ENCODE measurements at regions not wholly inside any gene's neighbourhood (a gene's known extent, or its start where the extent isn't known, plus 50 kb on each side); places are given as distances from the start of the nearest gene placed in this dataset.

DNA sequence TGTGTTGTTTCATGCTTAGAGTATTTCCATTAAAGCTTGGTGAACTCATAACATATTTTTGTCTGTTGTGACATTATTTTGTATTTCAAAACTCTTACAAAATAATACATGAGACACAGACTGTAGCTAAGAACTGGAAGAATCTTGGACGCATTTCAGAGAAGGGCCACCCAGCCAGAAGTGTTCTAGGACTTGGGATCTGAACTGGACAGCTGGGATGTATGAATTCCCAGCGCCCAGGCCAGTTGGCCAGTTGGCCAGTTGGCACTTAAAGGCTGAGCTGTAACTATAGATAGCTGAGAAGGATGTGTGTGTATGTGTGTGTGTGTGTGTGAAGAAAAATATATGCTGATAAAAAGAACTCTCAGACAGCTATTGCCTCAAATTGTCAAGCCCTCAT is 193.4 kb upstream of the GPR101 start:
- Mint-ChIP-seq H3K36me3 (ENCODE audit: low read depth) (no peaks in the 10 kb centered on the region), H3K4me1 (no peaks in the 10 kb centered on the region), H3K27ac (no peak overlapping the region), H3K4me3 (no peak overlapping the region), H3K9me3 (no peaks in the 10 kb centered on the region), H3K27me3 (no peaks in the 10 kb centered on the region)
- no peak for DNase-seq
- ChIA-PET CTCF (no interaction called here), POLR2A (no interaction called here)

DNA sequence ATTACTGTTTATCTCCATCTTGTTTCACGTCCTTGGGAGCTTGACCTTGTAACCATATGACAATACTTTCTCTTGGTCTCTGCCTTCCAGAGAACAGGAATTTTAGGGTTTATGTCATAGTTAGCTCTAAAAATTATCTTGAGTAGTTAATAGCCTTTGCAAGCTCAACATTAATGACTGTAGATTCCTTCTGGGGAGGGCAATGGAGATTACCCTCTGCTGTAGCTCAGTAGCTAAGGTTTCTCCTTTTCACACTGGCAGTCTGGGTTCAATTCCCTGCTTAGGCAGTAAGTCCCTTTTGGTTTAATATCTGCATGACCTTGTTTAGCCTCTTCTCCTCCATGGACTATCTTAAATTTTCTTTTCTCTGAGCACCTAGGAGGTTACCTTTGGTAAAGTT is 181.7 kb upstream of the GPR101 start:
- Mint-ChIP-seq H3K27me3 (no peaks in the 10 kb centered on the region), H3K4me3 (no peak overlapping the region), H3K4me1 (no peaks in the 10 kb centered on the region), H3K9me3 (no peaks in the 10 kb centered on the region), H3K27ac (no peak overlapping the region), H3K36me3 (ENCODE audit: low read depth) (no peaks in the 10 kb centered on the region)
- ChIA-PET POLR2A (no interaction called here), CTCF (no interaction called here)
- no peak for DNase-seq

DNA sequence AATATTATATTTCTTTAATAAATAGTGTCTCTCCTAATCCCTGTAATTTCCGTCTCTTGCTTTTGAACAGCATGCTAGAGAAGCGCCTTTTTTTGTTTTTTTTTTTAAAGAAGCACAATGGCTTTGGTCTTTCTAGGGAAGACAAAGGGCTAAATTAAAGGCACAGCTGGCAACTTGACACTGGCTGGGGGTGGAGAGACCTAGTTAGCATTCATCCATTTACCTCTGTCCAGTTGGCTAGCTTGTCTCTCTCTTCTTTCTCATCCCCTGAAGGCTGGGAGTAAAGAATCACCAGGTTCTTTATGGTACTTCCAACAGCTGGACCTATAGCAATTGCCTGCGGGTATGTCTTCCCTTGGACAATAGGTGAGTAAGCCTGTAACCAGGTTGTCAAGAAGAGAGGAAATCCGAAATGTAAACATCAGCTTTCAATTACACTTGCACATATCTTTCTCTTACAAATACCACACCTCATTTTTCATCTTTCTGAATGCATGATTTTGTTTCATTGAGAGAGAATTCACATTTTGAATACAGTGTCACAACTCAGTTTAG is 178.4 kb upstream of the GPR101 start:
- CTCF ChIA-PET: no interaction called here
- Mint-ChIP-seq H3K27ac (no peak overlapping the region), H3K4me1 (no peaks in the 10 kb centered on the region)

DNA sequence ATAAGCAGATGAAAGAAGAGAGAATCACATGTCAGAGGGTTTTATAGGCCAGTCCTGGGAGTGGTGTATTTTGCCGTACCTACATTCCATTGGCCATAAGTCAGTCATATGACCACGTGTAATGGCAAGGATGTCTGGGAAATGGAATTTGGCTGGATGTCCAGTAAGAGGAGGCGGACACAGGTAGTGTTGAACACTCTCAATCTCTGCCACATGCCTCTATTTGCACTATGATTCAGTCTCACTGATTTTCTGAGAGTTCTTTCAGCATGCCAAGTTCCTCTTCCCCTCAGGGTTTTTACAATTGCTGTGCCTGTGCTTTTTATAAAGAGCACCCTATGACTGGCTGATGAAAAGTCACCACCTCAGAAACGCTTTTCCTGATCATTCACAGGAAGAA is 164.2 kb upstream of the GPR101 start:
- ChIA-PET CTCF (no interaction called here), POLR2A (no interaction called here)
- H3K4me3 Mint-ChIP-seq: no peak overlapping the region
- H3K27ac Mint-ChIP-seq: no peak overlapping the region
- no peak for DNase-seq
- no peaks in the 10 kb centered on the region for H3K36me3 Mint-ChIP-seq (ENCODE audit: low read depth)
- no peaks in the 10 kb centered on the region for H3K9me3 Mint-ChIP-seq
- H3K27me3 Mint-ChIP-seq: peaks cover 8% of the 10 kb centered on the region
- no peaks in the 10 kb centered on the region for H3K4me1 Mint-ChIP-seq

More for the DNA sequence above, 178.4 kb upstream of the GPR101 start:
- Mint-ChIP-seq H3K36me3 (ENCODE audit: low read depth) (no peaks in the 10 kb centered on the region), H3K4me3 (no peak overlapping the region), H3K27me3 (no peaks in the 10 kb centered on the region), H3K9me3 (no peaks in the 10 kb centered on the region)
- POLR2A ChIA-PET: no interaction called here
- no peak for DNase-seq

DNA sequence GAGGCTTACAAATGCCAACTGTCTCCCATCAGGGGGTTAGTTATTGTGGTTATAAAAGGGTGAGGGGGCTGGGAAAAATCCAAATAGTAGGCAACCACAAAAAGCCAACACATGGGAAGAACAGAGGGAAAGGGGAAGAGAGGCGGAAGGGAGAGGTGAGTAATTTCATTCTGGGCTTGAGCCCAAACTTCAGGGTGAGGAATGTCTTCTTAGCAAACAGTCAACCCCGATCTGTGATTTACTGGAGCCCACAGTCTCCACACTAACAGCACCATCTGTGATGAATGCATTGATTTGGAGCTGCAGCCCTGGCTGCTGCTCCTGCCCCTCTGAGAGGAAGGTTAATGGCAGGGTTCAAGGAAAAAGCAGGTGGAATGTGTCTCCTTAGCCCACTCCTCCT is 162.2 kb upstream of the GPR101 start:
- no peak for DNase-seq
- no peaks in the 10 kb centered on the region for H3K4me1 Mint-ChIP-seq
- CTCF ChIA-PET: interaction anchor here (1.5 kb wide), 1 partner anchor 252 kb away, joined by 3 read pairs; no protein-coding TSS in a partner anchor
- H3K4me3 Mint-ChIP-seq: no peak overlapping the region
- H3K9me3 Mint-ChIP-seq: no peaks in the 10 kb centered on the region
- POLR2A ChIA-PET: no interaction called here
- H3K36me3 Mint-ChIP-seq (ENCODE audit: low read depth): no peaks in the 10 kb centered on the region
- peaks cover 12% of the 10 kb centered on the region for H3K27me3 Mint-ChIP-seq
- no peak overlapping the region for H3K27ac Mint-ChIP-seq

DNA sequence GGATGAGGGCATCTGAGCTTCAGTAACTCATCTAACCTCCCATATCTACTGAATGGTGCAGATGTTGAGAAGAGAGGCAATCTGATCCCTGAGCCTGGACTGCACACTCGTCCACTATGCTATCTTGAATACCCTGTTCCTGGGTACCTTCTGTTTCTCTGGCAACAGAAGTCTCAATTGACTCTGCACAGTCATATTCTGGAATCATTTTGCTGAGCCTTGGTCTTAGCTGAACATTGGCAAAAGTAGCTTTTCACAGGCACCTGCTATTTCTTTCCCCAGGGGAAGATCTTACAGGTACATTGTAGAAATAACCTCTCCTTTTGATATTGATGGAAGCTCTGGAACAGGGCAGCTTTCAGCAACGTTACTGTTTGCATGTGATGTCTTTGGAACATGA is 161.5 kb upstream of the GPR101 start:
- peaks cover 14% of the 10 kb centered on the region for H3K27me3 Mint-ChIP-seq
- DNase-seq: no peak
- H3K9me3 Mint-ChIP-seq: no peaks in the 10 kb centered on the region
- no peaks in the 10 kb centered on the region for H3K4me1 Mint-ChIP-seq
- POLR2A ChIA-PET: no interaction called here
- no peak overlapping the region for H3K27ac Mint-ChIP-seq
- H3K36me3 Mint-ChIP-seq (ENCODE audit: low read depth): no peaks in the 10 kb centered on the region
- H3K4me3 Mint-ChIP-seq: no peak overlapping the region
- CTCF ChIA-PET: interaction anchor here (1.1 to 1.5 kb wide), 2 partner anchors 241 to 251 kb away, joined by 3 read pairs; no protein-coding TSS in a partner anchor

DNA sequence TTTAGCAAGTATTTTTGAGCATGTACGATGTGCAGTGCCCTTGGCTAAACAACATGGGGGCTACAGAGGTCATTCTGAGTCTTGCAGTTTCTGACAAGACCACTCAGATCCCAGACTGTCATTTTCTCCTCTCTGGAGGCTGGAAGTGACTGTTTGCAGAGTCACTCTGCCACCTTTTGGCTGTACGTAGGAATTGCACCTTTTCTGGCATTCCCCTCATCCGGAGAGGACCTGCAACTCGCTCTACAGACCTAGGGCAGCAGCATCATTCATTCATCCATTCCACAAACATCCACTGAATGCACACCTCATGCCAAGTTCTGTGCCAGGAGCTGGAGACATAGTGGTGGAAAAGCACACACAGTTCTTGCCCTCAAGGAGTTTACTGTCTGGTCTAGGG is 160.4 kb upstream of the GPR101 start:
- DNase-seq: peak; percentile 16
- H3K27me3 Mint-ChIP-seq: peaks cover 13% of the 10 kb centered on the region
- no peaks in the 10 kb centered on the region for H3K36me3 Mint-ChIP-seq (ENCODE audit: low read depth)
- H3K4me3 Mint-ChIP-seq: no peak overlapping the region
- ChIA-PET CTCF (interaction anchor here (1.0 kb wide), 1 partner anchor 240 kb away, joined by 4 read pairs; no protein-coding TSS in a partner anchor), POLR2A (no interaction called here)
- no peak overlapping the region for H3K27ac Mint-ChIP-seq
- no peaks in the 10 kb centered on the region for H3K9me3 Mint-ChIP-seq
- no peaks in the 10 kb centered on the region for H3K4me1 Mint-ChIP-seq

DNA sequence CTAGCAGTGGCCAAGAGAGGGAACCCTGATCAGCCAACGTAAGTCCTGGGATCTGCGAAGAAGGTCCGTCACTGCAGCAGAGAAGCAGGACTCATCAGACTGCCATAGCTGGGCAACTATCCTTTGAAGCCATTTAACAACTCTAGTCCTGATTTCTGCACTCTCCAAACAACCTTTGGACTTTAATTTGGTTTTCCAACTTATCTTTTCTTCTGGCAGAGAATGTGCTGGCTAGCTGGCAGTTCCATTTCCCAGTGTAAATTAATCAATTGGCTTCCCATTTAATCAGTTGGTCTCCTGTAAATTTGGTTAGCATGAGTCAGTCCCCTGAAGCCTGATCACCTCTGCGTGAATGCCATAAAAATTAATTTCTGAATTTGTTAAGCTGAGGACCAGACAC is 153.7 kb upstream of the GPR101 start:
- Mint-ChIP-seq H3K27ac (no peak overlapping the region), H3K27me3 (peaks cover 8% of the 10 kb centered on the region), H3K4me3 (no peak overlapping the region), H3K36me3 (ENCODE audit: low read depth) (no peaks in the 10 kb centered on the region), H3K9me3 (no peaks in the 10 kb centered on the region), H3K4me1 (no peaks in the 10 kb centered on the region)
- ChIA-PET POLR2A (no interaction called here), CTCF (no interaction called here)
- no peak for DNase-seq

DNA sequence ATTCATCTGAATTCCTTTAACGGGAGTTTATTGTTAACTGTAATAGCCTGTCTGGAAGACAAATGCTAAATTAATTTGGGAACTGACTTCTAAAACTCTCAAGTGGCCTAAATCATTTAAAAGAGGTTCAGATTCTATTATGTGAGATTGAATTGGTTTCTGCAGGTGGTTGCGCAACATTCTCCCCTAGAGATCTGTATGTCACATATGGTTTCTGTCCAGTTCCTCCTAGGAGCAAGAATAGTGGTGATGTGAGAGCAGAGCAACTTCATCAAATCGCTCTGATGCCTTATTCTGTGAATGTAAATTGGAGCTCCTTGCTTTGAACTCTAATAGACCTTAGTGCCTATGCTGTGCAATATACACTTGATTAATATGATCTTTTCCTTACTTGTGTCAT is 144.6 kb upstream of the GPR101 start:
- Mint-ChIP-seq H3K9me3 (no peaks in the 10 kb centered on the region), H3K27ac (no peak overlapping the region), H3K4me3 (no peak overlapping the region), H3K36me3 (ENCODE audit: low read depth) (no peaks in the 10 kb centered on the region), H3K4me1 (no peaks in the 10 kb centered on the region), H3K27me3 (peaks cover 7% of the 10 kb centered on the region)
- ChIA-PET CTCF (no interaction called here), POLR2A (no interaction called here)
- no peak for DNase-seq

DNA sequence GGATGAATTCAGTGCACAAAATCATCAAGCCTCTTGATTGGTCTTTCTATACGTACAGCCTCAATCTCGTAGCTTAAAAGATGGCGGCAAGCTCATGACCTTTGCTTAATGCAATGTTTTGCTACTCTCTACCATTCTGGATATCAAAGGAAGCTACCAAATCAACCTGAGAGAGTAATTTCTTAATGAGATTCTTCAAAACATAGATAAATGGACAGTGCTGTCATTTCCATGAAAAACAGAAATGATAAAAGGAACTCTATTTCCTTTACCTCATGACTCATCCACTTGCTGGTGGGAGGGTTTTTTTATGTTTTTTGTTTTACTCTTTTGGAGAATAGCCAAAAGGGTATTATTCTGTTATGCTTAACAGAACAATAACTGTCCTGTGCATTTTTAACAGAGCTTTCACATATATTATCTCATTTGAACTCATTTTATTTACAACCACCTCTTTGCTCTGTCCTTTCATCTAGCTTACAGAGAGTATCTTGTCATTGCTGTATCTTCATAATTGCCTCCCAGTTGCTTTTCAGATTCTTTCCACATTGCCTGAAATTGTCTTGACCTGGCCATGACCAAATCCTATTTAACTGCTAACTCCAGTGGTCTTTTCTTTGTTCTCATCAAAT is 138.6 kb upstream of the GPR101 start:
- H3K4me1 Mint-ChIP-seq: no peaks in the 10 kb centered on the region
- CTCF ChIA-PET: no interaction called here
- H3K4me3 Mint-ChIP-seq: no peak overlapping the region
- H3K9me3 Mint-ChIP-seq: no peaks in the 10 kb centered on the region
- POLR2A ChIA-PET: no interaction called here
- no peak overlapping the region for H3K27ac Mint-ChIP-seq
- DNase-seq: no peak
- H3K36me3 Mint-ChIP-seq (ENCODE audit: low read depth): no peaks in the 10 kb centered on the region
- peaks cover 3% of the 10 kb centered on the region for H3K27me3 Mint-ChIP-seq

DNA sequence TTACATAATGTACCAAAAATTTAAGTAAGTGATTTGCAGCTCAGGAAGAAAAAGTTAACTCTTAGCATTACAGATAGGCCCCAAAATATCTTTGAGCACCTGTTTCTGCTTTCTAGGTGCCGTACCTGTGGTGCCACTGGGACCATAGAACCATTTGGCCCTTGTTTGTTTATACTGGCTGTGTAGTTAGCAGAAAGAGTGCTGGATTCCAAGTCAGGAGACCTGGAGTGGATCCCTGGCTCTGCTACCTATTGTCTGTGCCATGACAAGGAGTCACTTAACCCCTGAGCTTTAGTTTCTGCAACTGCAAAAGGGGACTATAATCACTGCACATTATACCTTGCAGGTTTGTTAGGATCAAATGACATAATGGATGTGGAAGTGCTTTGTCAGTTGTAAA is 137.8 kb upstream of the GPR101 start:
- ChIA-PET POLR2A (no interaction called here), CTCF (no interaction called here)
- Mint-ChIP-seq H3K27ac (no peak overlapping the region), H3K27me3 (peaks cover 3% of the 10 kb centered on the region), H3K4me3 (no peak overlapping the region), H3K9me3 (no peaks in the 10 kb centered on the region), H3K4me1 (no peaks in the 10 kb centered on the region), H3K36me3 (ENCODE audit: low read depth) (no peaks in the 10 kb centered on the region)
- no peak for DNase-seq

DNA sequence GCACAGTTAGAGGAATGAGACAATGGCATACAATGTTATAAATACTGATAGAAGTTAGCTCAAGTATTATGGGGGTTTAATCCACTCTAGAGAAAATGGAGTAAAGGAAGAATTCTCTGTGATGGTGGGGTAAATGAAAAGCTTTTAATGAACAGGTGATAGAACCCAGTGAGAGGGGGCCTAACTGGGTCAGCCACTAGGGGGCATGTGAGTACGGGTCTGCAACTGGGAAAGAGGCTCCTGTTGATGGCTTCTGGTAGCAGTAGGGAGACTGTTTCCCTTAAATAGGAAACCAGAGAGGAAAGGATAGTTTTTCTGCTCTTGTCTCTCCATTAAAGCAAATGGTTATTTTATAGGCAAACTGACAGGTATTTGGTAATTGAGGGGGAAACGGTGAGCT is 132.8 kb upstream of the GPR101 start:
- Mint-ChIP-seq H3K36me3 (ENCODE audit: low read depth) (no peaks in the 10 kb centered on the region), H3K27me3 (peaks cover 8% of the 10 kb centered on the region), H3K27ac (no peak overlapping the region), H3K4me1 (no peaks in the 10 kb centered on the region), H3K9me3 (no peaks in the 10 kb centered on the region), H3K4me3 (no peak overlapping the region)
- ChIA-PET CTCF (interaction anchor here (1.2 to 1.7 kb wide), 2 partner anchors 210 to 212 kb away, joined by 4 to 5 read pairs; no protein-coding TSS in a partner anchor), POLR2A (no interaction called here)
- no peak for DNase-seq

DNA sequence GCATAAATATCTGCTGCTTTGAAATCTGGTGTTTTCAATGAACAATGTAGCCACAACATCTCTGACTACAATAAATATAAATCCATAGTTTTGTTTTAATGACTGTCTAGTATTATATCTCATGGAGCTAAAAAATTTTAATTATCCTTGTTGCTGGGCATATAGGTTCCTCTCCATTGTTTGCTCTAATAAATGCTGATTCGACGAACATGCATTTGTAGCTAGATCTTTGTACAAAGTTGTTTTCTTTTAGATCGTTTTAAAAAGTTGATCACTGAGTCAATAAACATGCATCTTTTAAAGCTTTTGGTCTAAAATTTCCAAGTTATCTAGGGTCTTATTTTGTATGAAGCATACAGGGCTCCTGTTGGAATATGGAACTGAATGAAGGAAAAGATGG is 130.5 kb upstream of the GPR101 start:
- Mint-ChIP-seq H3K9me3 (no peaks in the 10 kb centered on the region), H3K27ac (no peak overlapping the region), H3K36me3 (ENCODE audit: low read depth) (no peaks in the 10 kb centered on the region), H3K4me3 (no peak overlapping the region), H3K4me1 (no peaks in the 10 kb centered on the region), H3K27me3 (peaks cover 5% of the 10 kb centered on the region)
- DNase-seq: no peak
- ChIA-PET CTCF (no interaction called here), POLR2A (no interaction called here)

DNA sequence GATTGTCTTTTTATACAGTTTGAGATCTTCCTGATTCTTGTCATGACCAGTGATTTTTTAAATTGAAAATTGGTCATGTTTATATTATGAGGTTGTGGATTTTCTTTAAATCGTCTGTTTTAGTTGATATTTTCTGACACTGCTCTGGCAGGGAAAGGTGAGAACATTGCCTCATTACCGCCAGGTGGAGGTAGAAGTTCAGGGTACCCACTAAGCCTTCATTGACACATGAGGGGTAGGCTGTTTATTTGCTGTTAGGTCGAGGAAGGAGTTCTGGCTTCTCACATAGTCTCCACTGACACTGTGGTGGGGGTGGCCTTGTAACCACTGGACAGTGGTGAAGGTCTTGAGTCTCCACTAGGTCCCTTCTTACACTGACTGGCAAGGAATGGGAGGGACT is 117.6 kb upstream of the GPR101 start:
- DNase-seq: no peak
- Mint-ChIP-seq H3K36me3 (ENCODE audit: low read depth) (no peaks in the 10 kb centered on the region), H3K9me3 (no peaks in the 10 kb centered on the region), H3K4me3 (no peak overlapping the region), H3K27ac (no peak overlapping the region), H3K27me3 (peaks cover 6% of the 10 kb centered on the region), H3K4me1 (no peaks in the 10 kb centered on the region)
- POLR2A ChIA-PET: no interaction called here
- CTCF ChIA-PET: no interaction called here
